Neutrophil (primary cell): ENCODE measurements at regions not wholly inside any gene's neighbourhood (a gene's known extent, or its start where the extent isn't known, plus 50 kb on each side); places are given as distances from the start of the nearest gene placed in this dataset.

ENCODE experiments used
- H3K27ac ChIP-seq: fragments of 200-600 bp; sonication (generic); 2 replicates; pipeline ENCODE4 v1.5.1; 2016; ENCODE audit warnings: mild to moderate bottlenecking, moderate library complexity
- H3K27me3 ChIP-seq: fragments of 200-600 bp; sonication (generic); 2 replicates; pipeline ENCODE4 v1.6.0; 2016; ENCODE audit warnings: mild to moderate bottlenecking
- H3K36me3 ChIP-seq: fragments of 200-600 bp; sonication (generic); 2 replicates; pipeline ENCODE4 v1.5.1; 2017
- H3K4me1 ChIP-seq, 2 experiments: fragments of 200-600 bp in 1 of 2; sonication (generic) in 1 of 2; 1 replicate in 1 of 2; 2 replicates in 1 of 2; pipeline versions ENCODE4 v1.5.1 to v1.6.1; 2013 to 2016; ENCODE audit warnings: low read depth in 1 of 2, low read length in 1 of 2, mild to moderate bottlenecking in 1 of 2, moderate library complexity in 1 of 2; ENCODE audit not compliant: control insufficient read depth in 1 of 2, insufficient read depth in 1 of 2
- H3K4me3 ChIP-seq, 2 experiments: fragments of 200-600 bp in 1 of 2; sonication (generic) in 1 of 2; 1 replicate in 1 of 2; 2 replicates in 1 of 2; pipeline ENCODE4 v1.5.1; 2013 to 2016; ENCODE audit warnings: low read depth in 1 of 2, low read length in 1 of 2, mild to moderate bottlenecking in 1 of 2, moderate library complexity in 1 of 2
- H3K9me3 ChIP-seq: fragments of 200-600 bp; sonication (generic); 2 replicates; pipeline ENCODE4 v1.5.1; 2016
- CTCF ChIP-seq: fragments of 200-600 bp; sonication (generic); IDR thresholded peaks from 2 replicates; pipeline ENCODE4 v1.5.1; 2016; ENCODE audit warnings: antibody characterized with exemption

- no peak for TF ChIP-seq CTCF
- Histone ChIP-seq H3K9me3 (no peaks in the 10 kb centered on the region), H3K36me3 (no peaks in the 10 kb centered on the region), H3K27ac (no peak overlapping the region), H3K4me3 (no peak overlapping the region), H3K27me3 (no peaks in the 10 kb centered on the region), H3K4me1 (no peaks in the 10 kb centered on the region)
Measured at GRCh38 chr5:125316391-125316790, 570.0 kb upstream of the ZNF608 start.

GRCh38 chr5:125316915-125317535 lies 570.6 kb upstream of the ZNF608 start:
- Histone ChIP-seq H3K4me3 (no peak overlapping the region), H3K4me1 (no peaks in the 10 kb centered on the region), H3K9me3 (no peaks in the 10 kb centered on the region), H3K27me3 (no peaks in the 10 kb centered on the region), H3K27ac (no peak overlapping the region), H3K36me3 (no peaks in the 10 kb centered on the region)
- no peak for TF ChIP-seq CTCF

GRCh38 chr5:125317536-125317995 lies 571.1 kb upstream of the ZNF608 start:
- H3K36me3 ChIP-seq, result no peaks in the 10 kb centered on the region
- no peaks in the 10 kb centered on the region for H3K9me3 ChIP-seq
- H3K4me1 ChIP-seq, result no peaks in the 10 kb centered on the region
- H3K27me3 ChIP-seq, result no peaks in the 10 kb centered on the region
- no peak overlapping the region for H3K27ac ChIP-seq
- H3K4me3 ChIP-seq, result no peak overlapping the region
- TF ChIP-seq CTCF, result no peak

- H3K27ac ChIP-seq, result no peak overlapping the region
- no peaks in the 10 kb centered on the region for H3K4me1 ChIP-seq
- no peaks in the 10 kb centered on the region for H3K27me3 ChIP-seq
- H3K36me3 ChIP-seq, result no peaks in the 10 kb centered on the region
- no peak for TF ChIP-seq CTCF
- no peak overlapping the region for H3K4me3 ChIP-seq
- no peaks in the 10 kb centered on the region for H3K9me3 ChIP-seq
Measured at GRCh38 chr5:125321654-125322053, 575.2 kb upstream of the ZNF608 start.

GRCh38 chr5:125323613-125324012 lies 577.2 kb upstream of the ZNF608 start:
- TF ChIP-seq CTCF, result no peak

More at GRCh38 chr5:125323613-125324012, 577.2 kb upstream of the ZNF608 start:
- Histone ChIP-seq H3K4me3 (no peak overlapping the region), H3K27ac (no peak overlapping the region), H3K4me1 (no peaks in the 10 kb centered on the region), H3K36me3 (no peaks in the 10 kb centered on the region), H3K9me3 (no peaks in the 10 kb centered on the region), H3K27me3 (no peaks in the 10 kb centered on the region)
